Ovary (tissue), 7 donors: ENCODE measurements at regions not wholly inside any gene's neighbourhood (a gene's known extent, or its start where the extent isn't known, plus 50 kb on each side); places are given as distances from the start of the nearest gene placed in this dataset.

ENCODE experiments used
- DNase-seq, 5 donors: peaks; one replicate each; pipeline ENCODE4 v3.0.0-alpha.2; 2019 to 2020
- H3K27ac ChIP-seq, 2 donors: fragments of 200-600 bp; one replicate each; pipeline versions ENCODE4 v1.5.1 to v1.8.0; 2019 to 2022
- H3K27me3 ChIP-seq: fragments of 200-600 bp; one replicate; pipeline ENCODE4 v1.8.0; 2022
- H3K36me3 ChIP-seq: fragments of 200-600 bp; sonication (generic); one replicate; pipeline ENCODE4 v1.5.1; 2019
- H3K4me1 ChIP-seq: one replicate; pipeline ENCODE4 v1.8.1; 2013; ENCODE audit warnings: mild to moderate bottlenecking, moderate library complexity; ENCODE audit not compliant: insufficient read depth
- H3K4me3 ChIP-seq: fragments of 200-600 bp; sonication (generic); one replicate; pipeline ENCODE4 v1.5.1; 2017
- H3K9me3 ChIP-seq, 2 donors: fragments of 200-600 bp in 1 of 2; sonication (generic) in 1 of 2; one replicate each; pipeline versions ENCODE4 v1.5.1 to v1.8.1; 2013 to 2019; ENCODE audit warnings: mild to moderate bottlenecking in 1 of 2, moderate library complexity in 1 of 2
- CTCF ChIP-seq, 3 donors: fragments of 450-650 bp in 2 of 3; fragments of 200-600 bp in 1 of 3; IDR thresholded peaks; one replicate each; pipeline versions ENCODE4 v1.5.1 to v1.8.0; 2016 to 2022; ENCODE audit warnings: antibody characterized with exemption in 3 of 3, mild to moderate bottlenecking in 1 of 3
- EP300 ChIP-seq: sonication (generic); formaldehyde crosslinking; IDR thresholded peaks from one replicate; pipeline ENCODE4 v1.6.1; 2017; ENCODE audit warnings: antibody characterized with exemption
- POLR2A ChIP-seq: fragments of 450-650 bp; IDR thresholded peaks from one replicate; pipeline ENCODE4 v1.6.1; 2017; ENCODE audit warnings: antibody characterized with exemption, mild to moderate bottlenecking, moderate library complexity
- WGBS, 3 donors: extraction: QIAGEN DNeasy Blood & Tissue Kit in 1 of 3; methylation state at CpG; one replicate each; pipeline versions ENCODE4 v1.1.5 to v1.1.7; 2013 to 2017; 5-methylcytosine and 5-hydroxymethylcytosine counted together
- intact Hi-C, 4 donors: fragments of 100-400 bp; cut with DNase I; formaldehyde crosslinking; loops; one replicate each; pipeline versions ENCODE4 v1.11.0 to v1.15.1; 2022 to 2023
- donor health status: DM: no; HTN: no; CAD: no; lungs with moderate emphysema.
- donor health status: DM: no; HTN: no; CAD: no.
- donor health status: Bipolar disorder and iron deficiency.
- donor health status: DM: no; HTN: no; CAD: no.
- donor health status: DM: yes; HTN: yes; CAD: no.

GRCh38 chr12:91763654-91764370, 381.8 kb downstream of the BTG1 start:
- TF ChIP-seq EP300 (no peak), POLR2A (no peak), CTCF (IDR thresholded peaks at IDR 0.05) (no peak)
- intact Hi-C loops, result no loop called here

GRCh38 chr12:91753649-91754048, 392.0 kb downstream of the BTG1 start:
- TF ChIP-seq CTCF (IDR thresholded peaks at IDR 0.05) (no peak), EP300 (no peak), POLR2A (no peak)
- Histone ChIP-seq H3K9me3 (no peaks in the 10 kb centered on the region), H3K4me3 (no peak overlapping the region), H3K27me3 (no peaks in the 10 kb centered on the region), H3K36me3 (no peaks in the 10 kb centered on the region), H3K4me1 (no peaks in the 10 kb centered on the region), H3K27ac (no peak overlapping the region)
- no peak for DNase-seq
- WGBS, 3 donors, result 94 to 99% (median 97%) methylated on average over 3 of the region's 3 CpGs
- intact Hi-C loops, result no loop called here

More at GRCh38 chr12:91763654-91764370, 381.8 kb downstream of the BTG1 start:
- Histone ChIP-seq H3K27me3 (no peaks in the 10 kb centered on the region), H3K36me3 (no peaks in the 10 kb centered on the region), H3K27ac (no peak overlapping the region), H3K4me1 (no peaks in the 10 kb centered on the region), H3K4me3 (no peak overlapping the region), H3K9me3 (no peaks in the 10 kb centered on the region)
- no peak for DNase-seq
- 37 to 50% (median 49%) methylated on average over 5 of the region's 5 CpGs for WGBS, 3 donors

- Histone ChIP-seq H3K4me3 (no peak overlapping the region), H3K27ac (no peak overlapping the region), H3K9me3 (no peaks in the 10 kb centered on the region), H3K27me3 (no peaks in the 10 kb centered on the region), H3K36me3 (no peaks in the 10 kb centered on the region), H3K4me1 (no peaks in the 10 kb centered on the region)
- WGBS, 3 donors, result 74 to 92% (median 88%) methylated on average over 1 of the region's 1 CpG
- DNase-seq, result no peak
- TF ChIP-seq EP300 (no peak), CTCF (IDR thresholded peaks at IDR 0.05) (no peak), POLR2A (no peak)
- intact Hi-C loops, result no loop called here
Observed at GRCh38 chr12:91746976-91747375, 398.7 kb downstream of the BTG1 start.

- intact Hi-C loops, result no loop called here
- no peak overlapping the region for H3K27ac ChIP-seq
- DNase-seq, result no peak
- no peaks in the 10 kb centered on the region for H3K9me3 ChIP-seq
- no peaks in the 10 kb centered on the region for H3K27me3 ChIP-seq
- no peak overlapping the region for H3K4me3 ChIP-seq
- TF ChIP-seq EP300 (no peak), POLR2A (no peak), CTCF (IDR thresholded peaks at IDR 0.05) (no peak)
- 12 to 32% (median 22%) methylated on average over 2 of the region's 2 CpGs for whole genome bisulfite sequencing, 3 donors
- H3K4me1 ChIP-seq, result no peaks in the 10 kb centered on the region
- H3K36me3 ChIP-seq, result no peaks in the 10 kb centered on the region
Observed at GRCh38 chr12:91744597-91744996, 401.0 kb downstream of the BTG1 start.
